NCI-H748 (cell line): ENCODE measurements at regions not wholly inside any gene's neighbourhood (a gene's known extent, or its start where the extent isn't known, plus 50 kb on each side); places are given as distances from the start of the nearest gene placed in this dataset.
"Not testable (repeated sequence)": the region's sequence is repeated elsewhere in the genome, so short reads cannot be mapped to it uniquely, and the experiment has no call there.

ENCODE experiments used
- DNase-seq: peaks from one replicate; lab custom pipeline; 2025; ENCODE audit not compliant: unreplicated experiment; lab: John Stamatoyannopoulos, UW

DNA sequence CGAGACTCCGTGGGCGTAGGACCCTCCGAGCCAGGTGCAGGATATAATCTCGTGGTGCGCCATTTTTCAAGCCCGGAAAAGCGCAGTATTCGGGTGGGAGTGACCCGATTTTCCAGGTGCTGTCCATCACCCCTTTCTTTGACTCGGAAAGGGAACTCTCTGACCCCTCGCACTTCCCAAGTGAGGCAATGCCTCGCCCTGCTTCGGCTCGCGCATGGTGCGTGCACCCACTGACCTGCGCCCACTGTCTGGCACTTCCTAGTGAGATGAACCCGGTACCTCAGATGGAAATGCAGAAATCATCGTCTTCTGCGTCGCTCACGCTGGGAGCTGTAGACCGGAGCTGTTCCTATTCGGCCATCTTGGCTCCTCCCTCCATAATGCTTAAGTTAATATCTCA, 876.9 kb upstream of the API5 start:
- DNase-seq, result not testable (repeated sequence)

DNA sequence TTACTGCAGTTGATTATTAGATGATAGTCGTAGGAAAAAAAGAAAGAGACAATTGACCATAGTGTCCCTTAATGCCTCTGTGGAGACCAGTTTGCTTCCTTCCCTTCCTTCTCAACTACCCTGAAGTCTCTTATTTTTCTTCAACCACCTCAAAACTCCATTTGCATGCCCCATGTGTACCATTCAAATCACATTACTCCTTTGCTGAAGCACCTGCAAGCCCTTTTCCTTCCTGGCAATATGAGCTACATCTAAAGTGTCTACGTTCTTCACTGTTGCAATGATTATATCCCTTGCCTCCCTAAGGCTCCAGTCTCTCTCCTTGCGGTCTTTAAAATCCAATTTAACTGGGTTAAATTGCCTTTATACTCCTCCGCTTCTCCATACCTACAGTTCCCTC, 867.4 kb upstream of the API5 start:
- no peak for DNase-seq

DNA sequence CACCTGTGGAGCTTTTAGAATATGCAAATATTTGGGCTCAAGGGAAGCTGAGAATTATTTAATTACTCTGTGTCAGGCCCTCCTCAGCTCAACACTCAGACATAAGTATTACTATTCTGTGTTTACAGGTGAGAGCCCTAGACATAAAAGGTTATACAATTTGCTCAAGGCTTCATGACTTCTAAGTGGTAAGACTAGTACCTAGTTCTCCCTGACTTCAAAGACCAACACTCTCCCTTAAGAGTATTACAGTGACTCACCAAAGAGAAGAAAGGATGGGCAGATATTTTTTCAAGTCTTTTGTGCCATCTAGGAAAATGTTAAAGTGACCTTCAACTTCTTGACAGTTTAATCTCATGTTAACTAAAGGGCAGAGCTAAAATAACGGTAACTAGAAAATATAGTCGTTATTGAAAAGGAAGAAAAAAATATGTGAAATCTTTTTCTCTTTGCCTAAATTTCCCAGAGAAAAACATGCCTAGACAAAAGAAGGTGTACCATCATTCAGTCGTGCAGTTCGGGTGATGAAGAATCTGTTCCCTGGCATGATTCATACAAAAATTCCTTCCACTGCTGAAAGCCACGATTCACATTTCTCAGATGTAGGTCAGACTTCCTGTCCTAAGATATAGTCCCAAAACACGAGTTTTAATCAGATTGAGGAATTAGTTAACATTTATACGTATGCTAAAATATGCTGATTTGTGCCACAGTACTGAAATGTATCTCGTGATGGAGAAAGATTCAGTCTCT, 849.1 kb upstream of the API5 start:
- DNase-seq, result no peak

DNA sequence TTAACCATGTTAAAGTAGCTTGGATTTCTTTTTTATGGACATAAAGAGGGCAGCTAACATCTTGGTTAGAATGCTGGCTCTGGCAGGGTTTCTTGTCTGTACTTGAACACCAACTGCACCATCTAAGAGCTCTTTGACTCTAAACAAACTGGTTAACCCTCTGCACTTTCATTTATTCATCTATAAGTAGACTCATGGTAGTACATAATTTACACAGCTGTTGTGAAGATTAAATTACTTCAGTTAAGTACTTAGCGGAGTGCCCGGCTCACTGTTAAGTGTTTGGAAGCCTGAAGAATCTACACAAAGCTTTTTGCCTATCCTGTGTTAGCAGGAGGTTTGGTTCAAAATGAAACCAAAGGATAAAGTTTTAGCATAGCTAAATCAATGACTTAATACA, 846.2 kb upstream of the API5 start:
- peak; percentile 5 for DNase-seq

DNA sequence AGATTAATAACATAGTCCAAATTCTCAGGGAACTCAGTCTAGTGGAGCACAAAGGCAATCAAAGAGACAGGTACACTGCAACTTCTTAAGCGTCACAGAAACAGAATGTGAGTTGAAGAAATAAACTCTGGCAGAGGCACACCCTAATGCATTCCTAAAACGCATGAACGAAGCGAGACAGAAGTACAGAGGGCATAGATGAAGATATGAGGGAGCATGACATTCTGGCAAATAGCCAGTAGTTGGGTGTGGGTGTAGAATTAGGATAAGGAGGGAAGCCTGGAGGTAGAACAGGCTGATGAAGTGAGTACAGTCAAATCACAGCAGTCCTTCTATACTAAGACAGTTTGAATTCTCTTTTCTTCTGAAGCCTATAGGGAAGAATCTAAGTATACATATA, 838.7 kb upstream of the API5 start:
- DNase-seq, result no peak

DNA sequence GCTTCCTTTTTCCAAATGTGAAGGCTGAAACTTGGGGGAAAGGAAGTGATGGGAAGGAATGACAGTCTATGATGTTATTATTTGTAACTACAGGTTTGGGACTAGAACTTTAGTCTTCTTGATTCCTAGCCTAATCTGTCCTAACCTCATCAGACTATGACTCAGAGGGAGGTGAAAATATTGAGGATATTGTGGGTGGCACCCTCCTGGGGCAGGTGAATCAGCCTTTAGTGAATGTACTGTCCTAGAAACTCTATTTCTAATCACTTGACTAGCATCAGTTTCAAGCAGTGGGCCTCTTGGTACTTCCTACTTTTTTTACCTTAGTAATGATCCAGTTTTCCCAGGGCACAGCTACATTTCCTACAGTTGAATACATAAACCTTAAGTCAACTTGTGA, 829.0 kb upstream of the API5 start:
- DNase-seq, result no peak

DNA sequence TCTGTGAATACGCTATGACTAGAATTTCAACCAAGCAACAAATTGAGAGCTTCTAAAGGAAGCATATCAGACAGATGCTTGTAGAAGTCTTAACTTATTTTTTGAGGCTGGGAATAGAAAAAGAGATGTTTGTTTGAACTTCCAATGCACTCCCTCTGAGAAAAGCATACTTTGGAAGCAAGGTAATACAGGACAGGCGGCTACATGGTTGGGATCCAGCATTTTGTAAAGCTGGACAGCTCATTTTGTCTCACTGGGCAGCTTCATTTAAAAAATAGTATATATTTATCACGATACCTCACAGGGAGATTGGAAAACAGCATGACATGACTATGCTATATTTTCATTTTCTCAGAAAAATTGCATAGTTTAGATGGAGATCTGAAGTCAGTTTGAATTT, 821.3 kb upstream of the API5 start:
- no peak for DNase-seq

DNA sequence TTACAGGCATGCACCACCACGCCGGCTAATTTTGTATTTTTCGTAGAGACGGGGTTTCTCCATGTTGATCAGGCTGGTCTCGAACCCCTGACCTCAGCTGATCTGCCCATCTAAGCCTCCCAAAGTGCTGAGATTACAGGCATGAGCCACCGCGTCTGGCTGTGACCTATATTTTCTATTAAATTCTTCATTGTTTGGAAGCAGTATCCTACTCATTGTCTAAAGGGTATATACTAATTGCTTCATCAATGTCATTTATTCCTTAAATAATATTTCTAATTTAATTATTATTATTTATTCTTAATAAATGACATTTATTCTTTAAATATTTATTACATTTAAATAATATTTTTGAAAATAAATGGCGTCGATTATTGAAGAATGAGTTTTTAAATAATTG, 817.3 kb upstream of the API5 start:
- DNase-seq, result no peak

DNA sequence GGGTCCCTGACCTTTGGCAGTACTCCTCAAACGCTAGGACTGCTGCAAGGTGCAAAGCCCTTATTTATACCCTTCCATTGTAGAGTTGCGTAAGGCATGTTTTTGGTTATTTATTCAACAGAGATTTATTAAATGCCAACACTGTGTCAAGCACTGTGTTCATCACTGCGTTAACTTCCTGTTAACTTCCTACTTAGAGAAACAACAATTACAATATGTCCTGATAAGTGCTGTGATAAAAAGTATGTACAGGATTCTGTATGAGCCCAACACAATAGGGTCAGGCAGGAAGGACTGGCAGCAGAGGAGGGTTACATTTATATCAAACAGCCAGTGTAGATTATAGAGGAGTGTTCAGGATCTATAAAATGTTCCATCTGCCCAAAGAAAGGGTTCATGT, 812.8 kb upstream of the API5 start:
- DNase-seq, result no peak

DNA sequence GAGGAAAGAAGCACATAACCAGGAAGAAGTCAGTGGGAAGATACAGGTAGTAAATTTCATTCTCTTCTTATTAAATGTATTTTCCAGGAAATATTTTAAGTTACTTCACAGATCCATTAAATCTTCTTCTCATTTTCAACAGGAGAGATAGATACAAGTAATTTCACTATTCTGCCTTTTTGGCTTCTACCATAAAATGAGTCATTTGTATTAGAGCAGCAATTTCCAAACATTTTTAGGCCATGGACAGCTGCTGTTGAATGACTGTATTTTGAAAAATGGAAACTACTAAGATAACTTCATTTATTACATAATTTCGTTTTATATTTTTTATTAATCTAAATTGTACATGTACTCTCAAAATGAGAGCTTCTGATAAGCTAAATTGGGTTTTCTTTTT, 809.6 kb upstream of the API5 start:
- DNase-seq, result no peak

DNA sequence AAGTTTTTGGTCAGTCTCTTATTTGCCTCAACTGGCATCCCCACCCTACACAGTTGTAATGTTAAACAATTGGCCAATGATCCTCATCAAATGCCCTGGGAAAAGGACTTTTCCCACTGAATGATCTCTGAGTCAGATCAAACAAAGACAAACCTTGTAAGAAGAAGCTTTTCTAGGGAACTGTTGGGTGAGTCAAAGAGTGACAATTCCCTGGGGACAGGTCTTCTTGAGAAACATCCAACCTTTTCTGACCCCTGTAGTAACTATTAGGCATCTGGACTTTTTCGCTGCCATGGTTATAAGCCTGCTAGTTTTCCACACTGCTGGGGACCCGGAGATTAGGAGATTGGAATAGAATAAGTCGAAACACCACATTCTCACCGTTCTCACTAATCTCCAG, 789.8 kb upstream of the API5 start:
- no peak for DNase-seq

DNA sequence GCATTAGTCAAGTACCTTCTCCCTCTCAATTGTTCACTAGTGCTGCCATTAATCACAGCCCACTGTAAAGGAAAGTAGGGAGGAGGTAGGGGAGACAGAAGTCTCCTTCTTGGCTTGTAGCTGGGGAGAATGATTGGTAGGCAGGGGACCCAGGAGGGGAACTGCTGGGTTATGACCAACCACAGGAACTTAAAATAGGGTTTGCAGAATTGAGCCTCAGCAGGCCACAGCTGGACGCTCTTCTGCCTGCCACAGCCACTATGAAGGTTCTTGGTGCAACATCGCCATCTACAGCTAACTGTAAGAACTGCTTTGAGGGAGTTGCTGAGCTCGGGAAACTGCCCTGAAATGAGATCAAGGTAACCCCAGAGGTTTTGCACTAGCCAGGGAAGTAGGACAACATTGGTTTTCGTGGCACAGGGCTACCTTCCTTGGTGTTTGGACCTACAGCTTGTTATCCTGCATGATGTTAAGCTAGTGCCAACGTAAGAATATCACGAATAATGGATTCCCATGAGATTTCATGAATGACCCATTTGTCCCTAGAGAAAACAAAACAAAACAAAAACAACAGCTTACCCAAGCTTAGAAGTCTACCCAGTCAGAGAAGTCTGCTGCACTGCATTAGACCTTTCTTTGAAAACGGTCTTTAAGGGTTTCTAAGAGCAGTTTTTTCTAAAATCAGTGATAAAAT, 787.1 kb upstream of the API5 start:
- peak; percentile 33 for DNase-seq

DNA sequence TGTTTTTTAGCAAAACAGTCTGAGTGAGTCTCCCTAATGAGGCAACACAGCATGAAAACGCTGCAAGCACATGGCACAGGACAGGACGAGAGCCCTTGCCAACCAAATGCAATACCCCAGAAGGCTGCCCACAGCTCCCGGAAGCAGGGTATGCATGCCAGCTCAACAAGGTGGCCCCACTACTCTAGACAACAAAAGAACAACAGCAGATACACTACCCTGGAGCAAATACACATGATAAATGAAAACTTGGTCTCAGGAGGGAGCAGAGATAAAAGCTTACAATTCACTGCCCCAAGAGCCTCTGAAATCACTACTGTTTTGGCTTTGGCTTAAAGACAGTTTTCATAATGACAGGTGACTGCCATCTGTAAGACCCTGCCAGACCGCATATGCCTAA, 785.4 kb upstream of the API5 start:
- no peak for DNase-seq

DNA sequence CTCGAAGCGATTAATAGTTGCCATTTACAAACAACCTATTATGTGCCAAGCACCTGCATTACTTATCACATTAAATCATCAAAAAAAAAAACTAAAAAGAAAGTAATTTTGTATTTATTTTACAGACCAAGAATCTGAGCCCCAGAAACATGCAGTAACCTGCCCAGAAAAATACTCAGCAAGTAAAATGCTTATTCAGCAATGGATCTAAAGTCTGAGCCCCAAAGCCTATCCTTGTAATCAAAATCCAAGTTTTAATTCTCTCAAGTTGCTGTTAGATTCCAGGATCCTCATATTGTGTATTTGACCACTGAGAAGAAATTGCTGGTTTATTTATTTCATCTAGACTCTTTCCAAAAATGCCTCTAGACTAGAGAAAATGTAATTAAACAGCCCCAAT, 783.3 kb upstream of the API5 start:
- DNase-seq, result no peak

DNA sequence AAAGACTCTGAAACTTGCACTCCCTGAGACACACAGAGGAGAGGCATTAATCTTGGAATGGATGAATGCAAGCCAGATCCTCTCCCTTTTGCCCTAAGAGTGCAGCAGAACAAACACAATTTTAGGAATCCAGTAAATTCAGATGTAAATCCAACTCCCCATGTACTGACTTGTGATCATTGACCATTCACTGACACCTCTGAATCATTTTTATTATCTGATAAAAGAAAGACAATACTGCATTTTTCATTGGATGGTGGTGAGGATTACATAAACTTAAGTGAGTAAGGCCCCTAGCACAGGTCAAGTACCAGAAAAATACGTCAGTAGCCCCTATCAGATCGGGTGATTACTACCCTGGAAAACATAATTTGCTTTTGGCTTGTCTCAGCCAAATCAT, 782.9 kb upstream of the API5 start:
- no peak for DNase-seq

DNA sequence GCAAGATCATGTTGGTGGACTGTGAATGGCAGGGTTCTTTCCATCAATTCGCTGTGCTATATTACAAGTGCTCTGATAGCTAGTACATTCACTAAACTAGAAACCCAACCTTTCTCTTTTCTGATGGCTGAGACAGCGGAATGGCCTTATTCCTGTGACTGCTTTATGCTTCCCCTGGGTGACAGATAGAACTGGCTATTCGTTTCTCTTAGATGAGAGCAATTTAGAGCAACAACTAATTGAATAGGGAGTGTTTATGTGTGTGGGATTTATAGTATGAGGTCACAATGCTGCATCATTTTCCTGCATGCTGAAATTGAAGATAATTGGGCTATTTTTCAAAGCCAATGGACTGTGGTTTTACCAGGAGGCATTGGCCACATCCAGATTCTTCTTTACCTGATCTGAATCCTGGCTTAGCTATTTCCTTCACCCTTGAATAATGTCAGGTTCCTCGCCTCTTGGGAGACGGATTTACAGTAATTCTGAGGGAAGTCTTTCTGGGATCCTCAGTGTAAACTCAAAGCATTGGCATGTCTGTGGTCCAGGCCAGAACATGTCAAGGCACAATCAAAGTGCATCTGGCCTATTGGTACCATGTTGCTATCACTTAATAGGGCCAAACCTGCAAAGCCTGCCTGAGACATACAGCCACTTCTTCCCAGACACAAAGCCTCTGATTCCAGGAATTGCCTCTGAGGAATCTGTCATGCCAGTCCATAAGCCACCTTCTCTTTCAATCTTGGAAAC, 775.0 kb upstream of the API5 start:
- no peak for DNase-seq

DNA sequence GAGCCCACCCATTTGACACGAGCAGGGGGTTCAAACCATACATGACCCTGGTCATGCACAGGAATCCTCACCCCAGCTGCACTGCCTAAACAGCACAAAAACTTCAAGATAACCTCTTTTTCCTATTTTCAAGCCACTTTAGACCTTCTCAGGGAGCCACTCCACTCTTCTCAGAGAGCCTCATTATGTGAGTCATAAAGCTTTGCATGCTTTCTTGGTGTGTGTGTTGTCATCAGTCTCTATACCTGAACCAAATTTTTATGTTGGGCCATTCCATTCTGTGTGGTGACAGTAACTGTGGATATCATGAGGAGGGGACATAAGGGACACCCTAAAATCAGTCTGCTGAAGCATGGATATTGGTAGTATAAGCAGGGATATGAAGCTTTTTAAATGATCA, 769.5 kb upstream of the API5 start:
- DNase-seq, result no peak

DNA sequence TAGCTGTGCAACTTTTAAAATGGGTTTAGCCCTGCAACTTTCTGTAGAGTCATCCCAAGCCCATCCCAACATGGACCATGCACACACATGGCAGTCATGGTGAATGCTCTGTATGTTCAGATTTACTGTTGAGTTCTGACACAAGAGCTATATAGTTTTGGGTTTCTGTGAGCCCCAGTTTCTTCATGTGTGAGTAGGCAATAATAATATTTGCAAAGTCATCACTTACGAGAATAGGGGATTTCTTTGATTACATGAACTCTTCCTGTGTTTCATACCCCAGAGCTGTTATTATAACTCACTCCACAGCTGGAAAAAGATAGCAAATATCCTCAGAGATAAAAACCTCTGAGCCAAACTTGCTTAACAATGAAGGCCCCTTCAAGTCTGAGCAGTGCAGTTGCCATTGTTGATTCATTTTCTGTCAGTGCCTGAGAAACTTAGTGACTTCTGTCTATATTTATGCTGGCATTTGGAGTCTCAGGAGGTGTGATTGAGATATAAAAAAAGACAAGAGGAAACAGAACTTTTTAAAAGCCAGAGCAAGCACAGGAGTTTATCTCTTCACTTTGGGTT, 767.9 kb upstream of the API5 start:
- no peak for DNase-seq

DNA sequence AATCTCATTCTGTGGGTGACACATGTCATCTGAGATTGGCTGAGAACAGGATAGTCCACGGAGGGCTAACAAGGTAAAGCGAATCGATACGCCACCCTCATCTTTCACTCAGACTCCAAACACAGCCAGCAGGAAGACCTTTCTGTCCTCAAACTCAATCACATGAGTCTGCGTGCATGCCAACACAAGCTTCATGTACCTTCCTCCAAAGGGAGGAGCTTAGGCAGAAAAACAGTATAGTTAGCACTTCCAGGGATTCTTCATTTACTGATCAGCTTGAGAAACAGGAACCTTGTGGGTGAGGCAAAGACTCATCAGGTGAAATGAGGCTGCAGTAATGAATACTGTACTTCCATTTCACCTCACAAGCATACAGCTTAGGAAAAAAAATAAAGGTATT, 767.1 kb upstream of the API5 start:
- no peak for DNase-seq

DNA sequence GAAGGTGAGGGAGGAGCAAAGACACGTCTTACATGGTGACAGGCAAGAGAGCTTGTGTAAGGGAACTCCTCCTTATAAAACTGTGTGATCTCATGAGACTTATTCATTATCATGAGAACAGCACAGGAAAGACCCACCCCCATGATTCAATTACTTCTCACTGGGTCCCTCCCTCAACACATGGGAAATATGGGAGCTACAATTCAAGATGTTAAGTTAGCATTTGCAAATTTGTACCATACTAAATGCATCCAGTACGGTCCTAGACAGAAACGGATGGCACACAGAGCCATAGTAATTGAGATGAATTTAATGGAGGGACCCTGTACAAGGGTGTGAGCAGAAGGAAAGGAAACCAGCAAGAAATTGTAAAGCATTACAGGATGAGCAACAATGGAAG, 765.8 kb upstream of the API5 start:
- no peak for DNase-seq

DNA sequence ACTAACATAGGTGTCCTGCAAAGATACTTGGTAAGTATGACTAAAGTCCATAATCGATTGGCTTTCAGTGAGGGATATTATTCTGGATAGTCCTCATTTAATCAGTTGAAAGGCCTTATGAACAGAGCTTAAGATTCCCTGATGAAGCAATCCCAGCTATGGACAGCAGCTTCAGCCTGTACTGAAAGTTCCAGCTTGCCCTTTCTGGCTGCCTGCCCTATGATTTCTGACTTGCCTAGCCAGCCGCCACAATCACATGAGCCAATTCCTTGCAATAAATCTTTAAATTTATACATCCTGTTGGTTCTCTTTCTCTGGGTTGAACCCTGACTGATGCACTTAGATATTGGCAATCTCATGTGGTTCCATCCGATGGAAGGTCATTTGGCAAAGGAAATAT, 759.0 kb upstream of the API5 start:
- DNase-seq, result no peak

DNA sequence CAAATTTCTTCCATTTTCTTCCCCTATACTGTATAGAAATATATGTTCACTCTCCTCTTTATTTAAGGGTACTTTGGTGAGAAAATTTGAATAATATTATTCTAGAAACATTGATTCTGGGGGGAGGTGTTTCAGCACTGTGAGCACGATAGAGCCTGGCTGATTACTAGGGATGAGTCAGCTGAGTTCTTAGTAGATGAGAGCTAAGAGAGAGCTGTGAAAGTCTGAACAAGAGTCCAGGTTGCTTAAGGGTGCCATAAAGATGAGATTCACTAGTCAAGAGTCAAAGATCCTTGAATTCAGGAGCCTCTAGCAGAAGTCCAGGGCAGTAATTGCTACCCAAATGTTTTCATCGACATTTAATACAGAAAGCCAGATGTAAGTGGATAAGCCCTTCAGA, 756.6 kb upstream of the API5 start:
- no peak for DNase-seq
